ENCODE measurements at regions not wholly inside any gene's neighbourhood (a gene's known extent, or its start where the extent isn't known, plus 50 kb on each side); places are given as distances from the start of the nearest gene placed in this dataset.

- H3K27ac ChIP-seq, result no peak overlapping the region
- H3K4me1 ChIP-seq, result no peaks in the 10 kb centered on the region
- H3K36me3 ChIP-seq, result no peaks in the 10 kb centered on the region
- H3K4me3 ChIP-seq, result no peak overlapping the region
- TF ChIP-seq POLR2A (IDR thresholded peaks at IDR 0.05) (no peak), CTCF (IDR thresholded peaks at IDR 0.05) (peak in 1 of 4 experiments; percentile 30)
- no peaks in the 10 kb centered on the region for H3K27me3 ChIP-seq
- H3K9me3 ChIP-seq, result no peaks in the 10 kb centered on the region
- intact Hi-C loops (cut with DNase I; ENCODE audit: low total_unique reads), result no loop called here
- no peak for DNase-seq
Observed at GRCh38 chr2:155223781-155224406, 525.4 kb downstream of the KCNJ3 start.

- Histone ChIP-seq H3K27ac (no peak overlapping the region), H3K4me1 (no peaks in the 10 kb centered on the region), H3K36me3 (no peaks in the 10 kb centered on the region), H3K4me3 (no peak overlapping the region), H3K27me3 (no peaks in the 10 kb centered on the region), H3K9me3 (no peaks in the 10 kb centered on the region)
- TF ChIP-seq CTCF (IDR thresholded peaks at IDR 0.05), result no peak
- TF ChIP-seq POLR2A (IDR thresholded peaks at IDR 0.05), result no peak
- intact Hi-C loops (cut with DNase I; ENCODE audit: low total_unique reads), result no loop called here
- no peak for DNase-seq
Observed at GRCh38 chr2:155218945-155219344, 520.5 kb downstream of the KCNJ3 start.

- H3K36me3 ChIP-seq, result no peaks in the 10 kb centered on the region
- H3K9me3 ChIP-seq, result no peaks in the 10 kb centered on the region
- no peak for DNase-seq
- no peaks in the 10 kb centered on the region for H3K4me1 ChIP-seq
- no peak overlapping the region for H3K4me3 ChIP-seq
- no peak overlapping the region for H3K27ac ChIP-seq
- no peaks in the 10 kb centered on the region for H3K27me3 ChIP-seq
- intact Hi-C loops (cut with DNase I; ENCODE audit: low total_unique reads), result no loop called here
- TF ChIP-seq CTCF (IDR thresholded peaks at IDR 0.05) (no peak), POLR2A (IDR thresholded peaks at IDR 0.05) (no peak)
Observed at GRCh38 chr2:155218292-155218924, 519.9 kb downstream of the KCNJ3 start.

- no peaks in the 10 kb centered on the region for H3K36me3 ChIP-seq
- H3K4me1 ChIP-seq, result no peaks in the 10 kb centered on the region
- H3K27me3 ChIP-seq, result no peaks in the 10 kb centered on the region
- no peak for TF ChIP-seq CTCF (IDR thresholded peaks at IDR 0.05)
- no peak for TF ChIP-seq POLR2A (IDR thresholded peaks at IDR 0.05)
- H3K9me3 ChIP-seq, result no peaks in the 10 kb centered on the region
- no peak overlapping the region for H3K27ac ChIP-seq
- no peak overlapping the region for H3K4me3 ChIP-seq
- DNase-seq, result no peak
- intact Hi-C loops (cut with DNase I; ENCODE audit: low total_unique reads), result no loop called here
Observed at GRCh38 chr2:155215037-155215707, 516.7 kb downstream of the KCNJ3 start.
